HCT116 (cell line): ENCODE measurements at regions not wholly inside any gene's neighbourhood (a gene's known extent, or its start where the extent isn't known, plus 50 kb on each side); places are given as distances from the start of the nearest gene placed in this dataset.

Experiments used
- ATAC-seq: fragments of 200-7000 bp; cut with Tn5 transposase; 2 replicates; pipeline ENCODE4 v1.9.1; 2020; ENCODE audit warnings: mild to moderate bottlenecking, moderate library complexity
- BruUV-seq: library from RNA; stranded (reverse); fragments of 400-500 nt; replicated peaks from 2 replicates; lab custom pipeline; 2021; lab: Mats Ljungman, UMichigan
- CTCF ChIA-PET: fragments of 300-600 bp; sonication (Branson Sonifier 250); formaldehyde crosslinking; loops from one replicate; lab custom pipeline; 2021; ENCODE audit warnings: antibody characterized with exemption; lab: Charles Lee
- POLR2A ChIA-PET: fragments of 300-600, 350-600 bp; sonication (Branson Sonifier 250); formaldehyde crosslinking; loops from one replicate; lab custom pipeline; 2021; ENCODE audit warnings: antibody characterized with exemption; lab: Charles Lee
- RAD21 ChIA-PET, 2 experiments: fragments of 300-600 bp; sonication (Branson Sonifier 250); formaldehyde crosslinking; loops; one replicate each; lab custom pipeline; 2023; ENCODE audit warnings: low total read pairs in 2 of 2; ENCODE audit not compliant: uncharacterized antibody in 2 of 2, unreplicated experiment in 2 of 2, low non-redundant PET in 1 of 2; lab: Charles Lee
- DNase-seq: peaks from one replicate; pipeline ENCODE4 v3.0.0-alpha.2; 2010; ENCODE audit warnings: low read depth, low spot score
- H2AFZ ChIP-seq: fragments of 200-600 bp; shearing (Covaris generic), sonication (generic); 2 replicates; pipeline ENCODE4 v1.6.1; 2017; ENCODE audit warnings: low read depth, mixed run types, mixed read lengths, antibody characterized with exemption, low read length; ENCODE audit not compliant: poor library complexity, severe bottlenecking
- H3K27ac ChIP-seq: 2 replicates; pipeline ENCODE4 v1.5.1; 2012; ENCODE audit warnings: low read depth, low read length
- H3K27me3 ChIP-seq: fragments of 200-600 bp; sonication (generic); 2 replicates; pipeline ENCODE4 v1.6.1; 2016; ENCODE audit warnings: mixed run types, low read length, mixed read lengths; ENCODE audit not compliant: insufficient read depth
- H3K36me3 ChIP-seq, 2 experiments: fragments of 200-500 bp in 1 of 2; fragments of 200-600 bp in 1 of 2; sonication (Bioruptor generic) in 1 of 2; sonication (generic) in 1 of 2; 2 replicates each; pipeline versions ENCODE4 v1.5.1 to v1.6.1; 2014 to 2016; ENCODE audit warnings: low read length in 2 of 2, inconsistent platforms in 1 of 2, mixed read lengths in 1 of 2, mixed run types in 1 of 2; ENCODE audit not compliant: insufficient read depth in 2 of 2, control insufficient read depth in 1 of 2
- H3K4me1 ChIP-seq, 2 experiments: fragments of 200-600 bp in 1 of 2; sonication (generic) in 1 of 2; 2 replicates each; pipeline versions ENCODE4 v1.5.1 to v1.6.1; 2012 to 2017; ENCODE audit warnings: low read length in 2 of 2, inconsistent platforms in 1 of 2, mild to moderate bottlenecking in 1 of 2, mixed read lengths in 1 of 2, mixed run types in 1 of 2, moderate library complexity in 1 of 2; ENCODE audit not compliant: insufficient read depth in 2 of 2, control insufficient read depth in 1 of 2
- H3K4me2 ChIP-seq: fragments of 200-600 bp; sonication (generic); 2 replicates; pipeline ENCODE4 v1.6.1; 2017; ENCODE audit warnings: mixed run types, low read length, mixed read lengths
- H3K4me3 ChIP-seq, 2 experiments: fragments of 200-600 bp in 1 of 2; sonication (generic) in 1 of 2; replicated peaks in 1 of 2; 2 replicates each; pipeline ENCODE4 v1.5.1; 2011 to 2016; ENCODE audit warnings: low read length in 2 of 2, control low read depth in 1 of 2, low read depth in 1 of 2, mild to moderate bottlenecking in 1 of 2, mixed read lengths in 1 of 2, mixed run types in 1 of 2
- H3K79me2 ChIP-seq: fragments of 200-600 bp; sonication (generic); 2 replicates; pipeline ENCODE4 v1.6.1; 2017; ENCODE audit warnings: mild to moderate bottlenecking, mixed run types, low read length, moderate library complexity, mixed read lengths; ENCODE audit not compliant: insufficient read depth
- H3K9ac ChIP-seq: fragments of 200-600 bp; sonication (generic); 2 replicates; pipeline ENCODE4 v1.6.1; 2016; ENCODE audit warnings: low read length, mixed read lengths
- H3K9me2 ChIP-seq: fragments of 200-600 bp; sonication (generic), shearing (Covaris generic); 2 replicates; pipeline ENCODE4 v1.6.1; 2017; ENCODE audit warnings: mixed run types, mild to moderate bottlenecking, moderate library complexity; ENCODE audit not compliant: insufficient read depth
- H3K9me3 ChIP-seq, 2 experiments: fragments of 200-500 bp in 1 of 2; fragments of 200-600 bp in 1 of 2; sonication (Bioruptor generic) in 1 of 2; sonication (generic) in 1 of 2; 2 replicates each; pipeline ENCODE4 v1.6.1; 2014 to 2017; ENCODE audit warnings: low read length in 2 of 2, mixed read lengths in 2 of 2, inconsistent platforms in 1 of 2, low read depth in 1 of 2, mild to moderate bottlenecking in 1 of 2, mixed run types in 1 of 2, moderate library complexity in 1 of 2; ENCODE audit not compliant: control insufficient read depth in 1 of 2, insufficient read depth in 1 of 2
- H4K20me1 ChIP-seq: fragments of 200-600 bp; sonication (generic), shearing (Covaris generic); 2 replicates; pipeline ENCODE4 v1.6.1; 2017; ENCODE audit warnings: mixed run types, mild to moderate bottlenecking, moderate library complexity; ENCODE audit not compliant: insufficient read depth
- ATF3 ChIP-seq: IDR thresholded peaks from 2 replicates; pipeline ENCODE4 v1.6.1; 2012
- POLR2AphosphoS5 ChIP-seq: IDR thresholded peaks from 2 replicates; pipeline ENCODE4 v1.6.1; 2011; ENCODE audit warnings: mild to moderate bottlenecking, low read depth, low read length, moderate library complexity
- TCF7L2 ChIP-seq: IDR thresholded peaks from 2 replicates; pipeline ENCODE4 v1.7.0; 2011; ENCODE audit warnings: borderline replicate concordance, inconsistent platforms; ENCODE audit not compliant: insufficient read depth, insufficient read length; ENCODE audit errors: extremely low read depth
- YY1 ChIP-seq: IDR thresholded peaks from 2 replicates; pipeline ENCODE4 v1.6.1; 2011; ENCODE audit warnings: low read length, low read depth, moderate library complexity, mild to moderate bottlenecking; ENCODE audit not compliant: insufficient replicate concordance; ENCODE audit errors: extremely low read depth
- intact Hi-C: fragments of 100-400 bp; cut with micrococcal nuclease; formaldehyde crosslinking; loops from 2 replicates; pipeline ENCODE4 v1.10.0; 2022
- TF ChIP-seq, protein P1 (sequence below): IDR thresholded peaks from 2 replicates; pipeline ENCODE4 v1.6.1; 2011; ENCODE audit warnings: mild to moderate bottlenecking, low read length, moderate library complexity; ENCODE audit not compliant: insufficient replicate concordance; ENCODE audit errors: extremely low read depth

DNA sequence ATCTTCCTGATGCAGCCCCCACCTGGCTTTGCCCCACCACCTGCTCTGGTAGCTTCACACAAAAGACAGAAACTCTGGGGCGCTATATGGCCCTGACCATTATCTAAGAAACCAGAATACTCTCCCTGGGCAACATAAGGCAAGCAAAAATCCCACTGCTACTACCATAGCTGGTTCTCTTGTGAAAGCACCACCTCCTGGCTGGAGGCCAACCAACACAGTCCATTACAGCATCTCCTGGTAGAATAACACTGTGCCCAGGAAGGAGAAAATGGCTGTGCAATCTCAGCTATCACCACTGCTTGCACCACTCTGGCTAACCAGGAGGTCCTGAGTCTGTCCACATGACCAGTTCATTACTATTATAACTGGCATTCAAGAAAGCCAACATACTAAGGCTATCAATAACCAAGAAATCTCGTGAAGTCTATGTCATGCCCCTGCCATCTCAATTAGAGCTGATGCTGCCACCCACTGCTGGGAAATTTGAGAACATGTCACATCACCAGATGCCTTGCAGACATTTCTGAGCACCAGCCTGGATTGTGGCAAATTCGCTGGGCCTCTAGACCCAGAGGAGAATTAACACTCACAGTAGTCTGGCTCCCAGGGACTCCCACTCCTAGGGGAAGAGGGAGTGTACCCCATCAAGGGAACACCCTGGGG is 1114.8 kb downstream of the ROBO2 start:
- Histone ChIP-seq H3K79me2 (no peaks in the 10 kb centered on the region), H3K36me3 (no peaks in the 10 kb centered on the region), H3K27ac (no peak overlapping the region), H3K9ac (no peak overlapping the region), H4K20me1 (no peaks in the 10 kb centered on the region), H3K4me2 (no peak overlapping the region), H3K9me3 (peaks cover 0 to 15% of the 10 kb centered on the region in 2 experiments; a peak in 2 of 4 replicates), H2AFZ (no peak overlapping the region), H3K4me3 (no peak overlapping the region), H3K4me1 (no peaks in the 10 kb centered on the region)
- DNase-seq (no peak), ATAC-seq (no peak)
- ChIA-PET CTCF (no interaction called here), RAD21 (no interaction called here), POLR2A (no interaction called here)
- no peak for TF ChIP-seq ATF3
- TF ChIP-seq TCF7L2 = no peak
- TF ChIP-seq, protein P1, sequence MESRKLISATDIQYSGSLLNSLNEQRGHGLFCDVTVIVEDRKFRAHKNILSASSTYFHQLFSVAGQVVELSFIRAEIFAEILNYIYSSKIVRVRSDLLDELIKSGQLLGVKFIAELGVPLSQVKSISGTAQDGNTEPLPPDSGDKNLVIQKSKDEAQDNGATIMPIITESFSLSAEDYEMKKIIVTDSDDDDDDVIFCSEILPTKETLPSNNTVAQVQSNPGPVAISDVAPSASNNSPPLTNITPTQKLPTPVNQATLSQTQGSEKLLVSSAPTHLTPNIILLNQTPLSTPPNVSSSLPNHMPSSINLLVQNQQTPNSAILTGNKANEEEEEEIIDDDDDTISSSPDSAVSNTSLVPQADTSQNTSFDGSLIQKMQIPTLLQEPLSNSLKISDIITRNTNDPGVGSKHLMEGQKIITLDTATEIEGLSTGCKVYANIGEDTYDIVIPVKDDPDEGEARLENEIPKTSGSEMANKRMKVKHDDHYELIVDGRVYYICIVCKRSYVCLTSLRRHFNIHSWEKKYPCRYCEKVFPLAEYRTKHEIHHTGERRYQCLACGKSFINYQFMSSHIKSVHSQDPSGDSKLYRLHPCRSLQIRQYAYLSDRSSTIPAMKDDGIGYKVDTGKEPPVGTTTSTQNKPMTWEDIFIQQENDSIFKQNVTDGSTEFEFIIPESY = no peak
- no peak for TF ChIP-seq YY1
- no peak for TF ChIP-seq POLR2AphosphoS5
- TF ChIP-seq, all 23 proteins: peak for 0
- Histone ChIP-seq H3K9me2 (no peaks in the 10 kb centered on the region), H3K27me3 (no peaks in the 10 kb centered on the region)
- no TSS peak for BruUV-seq
- intact Hi-C loops = no loop called here
